SK-N-SH (cell line): ENCODE measurements at regions not wholly inside any gene's neighbourhood (a gene's known extent, or its start where the extent isn't known, plus 50 kb on each side); places are given as distances from the start of the nearest gene placed in this dataset.

Experiments used
- FOXM1 ChIP-seq: IDR thresholded peaks from 2 replicates; pipeline ENCODE4 v1.4.0; 2012; ENCODE audit warnings: low read depth, mild to moderate bottlenecking
- MXI1 ChIP-seq: IDR thresholded peaks from 2 replicates; pipeline ENCODE4 v1.6.1; 2012; ENCODE audit warnings: mild to moderate bottlenecking, low read depth, low read length, improper control_type of control experiment
- NFIC ChIP-seq: IDR thresholded peaks from 2 replicates; pipeline ENCODE4 v1.4.0; 2012; ENCODE audit warnings: borderline replicate concordance
- NRF1 ChIP-seq: IDR thresholded peaks from 2 replicates; pipeline ENCODE4 v1.6.1; 2012; ENCODE audit warnings: low read depth, mild to moderate bottlenecking, low read length
- POLR2AphosphoS5 ChIP-seq: IDR thresholded peaks from 2 replicates; pipeline ENCODE4 v1.6.1; 2012; ENCODE audit warnings: low read depth, low read length
- RFX5 ChIP-seq: IDR thresholded peaks from 2 replicates; pipeline ENCODE4 v1.6.1; 2012; ENCODE audit warnings: mild to moderate bottlenecking, improper control_type of control experiment, low read length
- SIN3A ChIP-seq: IDR thresholded peaks from 2 replicates; pipeline ENCODE4 v1.6.1; 2012; ENCODE audit warnings: low read depth, mild to moderate bottlenecking, low read length, moderate library complexity, borderline replicate concordance
- TAF1 ChIP-seq: IDR thresholded peaks from 2 replicates; pipeline ENCODE4 v1.6.1; 2012; ENCODE audit warnings: low read depth, mild to moderate bottlenecking, low read length, moderate library complexity, borderline replicate concordance
- TEAD4 ChIP-seq: IDR thresholded peaks from 2 replicates; pipeline ENCODE4 v1.4.0; 2012; ENCODE audit warnings: mild to moderate bottlenecking, borderline replicate concordance; ENCODE audit not compliant: insufficient read depth
- YY1 ChIP-seq: IDR thresholded peaks from 2 replicates; pipeline ENCODE4 v1.4.0; 2012; ENCODE audit warnings: low read depth, mild to moderate bottlenecking
- TF ChIP-seq, protein P1 (sequence below): fragments of 200-600 bp; sonication (generic); IDR thresholded peaks from 2 replicates; pipeline ENCODE4 v1.6.1; 2017; ENCODE audit warnings: antibody characterized with exemption, mild to moderate bottlenecking, moderate library complexity

DNA sequence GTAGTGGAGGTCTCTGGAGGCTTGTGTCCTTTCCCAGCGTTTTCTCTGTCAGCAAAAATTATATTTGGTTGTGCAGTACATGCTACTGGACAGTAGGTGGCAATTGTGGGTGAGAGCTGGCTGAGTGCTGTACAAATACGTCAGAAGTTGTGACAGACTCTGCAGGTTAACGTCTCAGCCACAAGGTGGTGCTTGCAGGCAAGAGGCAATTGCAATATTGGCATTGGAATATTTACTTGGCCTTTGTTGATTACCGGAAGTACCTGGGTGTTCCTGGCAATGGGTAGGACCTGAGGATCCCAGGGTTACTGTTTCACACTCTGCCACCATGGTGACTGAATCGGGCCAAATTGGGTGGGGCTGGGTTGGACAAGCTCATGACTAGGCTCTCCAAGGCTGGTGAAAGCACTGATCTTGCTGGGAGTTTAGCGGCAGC lies 333.9 kb upstream of the LMO3 start:
- TF ChIP-seq MXI1 = no peak
- TF ChIP-seq RFX5 = no peak
- no peak for TF ChIP-seq NRF1
- TF ChIP-seq, protein P1, sequence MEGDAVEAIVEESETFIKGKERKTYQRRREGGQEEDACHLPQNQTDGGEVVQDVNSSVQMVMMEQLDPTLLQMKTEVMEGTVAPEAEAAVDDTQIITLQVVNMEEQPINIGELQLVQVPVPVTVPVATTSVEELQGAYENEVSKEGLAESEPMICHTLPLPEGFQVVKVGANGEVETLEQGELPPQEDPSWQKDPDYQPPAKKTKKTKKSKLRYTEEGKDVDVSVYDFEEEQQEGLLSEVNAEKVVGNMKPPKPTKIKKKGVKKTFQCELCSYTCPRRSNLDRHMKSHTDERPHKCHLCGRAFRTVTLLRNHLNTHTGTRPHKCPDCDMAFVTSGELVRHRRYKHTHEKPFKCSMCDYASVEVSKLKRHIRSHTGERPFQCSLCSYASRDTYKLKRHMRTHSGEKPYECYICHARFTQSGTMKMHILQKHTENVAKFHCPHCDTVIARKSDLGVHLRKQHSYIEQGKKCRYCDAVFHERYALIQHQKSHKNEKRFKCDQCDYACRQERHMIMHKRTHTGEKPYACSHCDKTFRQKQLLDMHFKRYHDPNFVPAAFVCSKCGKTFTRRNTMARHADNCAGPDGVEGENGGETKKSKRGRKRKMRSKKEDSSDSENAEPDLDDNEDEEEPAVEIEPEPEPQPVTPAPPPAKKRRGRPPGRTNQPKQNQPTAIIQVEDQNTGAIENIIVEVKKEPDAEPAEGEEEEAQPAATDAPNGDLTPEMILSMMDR = peak; percentile 55
- no peak for TF ChIP-seq POLR2AphosphoS5
- no peak for TF ChIP-seq FOXM1
- TF ChIP-seq TEAD4 = no peak
- TF ChIP-seq YY1 = no peak
- TF ChIP-seq NFIC = no peak
- no peak for TF ChIP-seq SIN3A
- TF ChIP-seq TAF1 = no peak
